ENCODE measurements at regions not wholly inside any gene's neighbourhood (a gene's known extent, or its start where the extent isn't known, plus 50 kb on each side); places are given as distances from the start of the nearest gene placed in this dataset.

DNA sequence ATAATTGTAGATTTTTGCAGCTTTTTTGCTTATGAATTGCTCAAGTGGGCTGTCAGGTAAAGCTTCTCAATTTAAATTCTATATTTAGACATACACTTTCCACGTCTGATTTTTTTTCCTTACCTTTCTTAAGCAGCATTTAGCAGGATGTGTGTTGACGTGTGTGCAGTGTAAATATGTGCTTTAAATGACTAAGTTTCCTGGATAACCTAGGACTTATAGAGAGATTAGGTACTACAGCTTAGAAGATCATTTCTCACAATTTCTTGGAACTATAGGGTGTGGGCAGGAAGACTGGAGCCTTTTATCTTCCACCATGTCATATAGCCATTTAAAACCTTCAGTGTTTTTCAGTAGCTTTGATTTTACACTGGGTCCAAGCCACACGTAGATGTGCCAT, 263.5 kb downstream of the NOVA1 start:
- no peak overlapping the region for H3K4me3 Mint-ChIP-seq (ENCODE audit: unreplicated experiment)

DNA sequence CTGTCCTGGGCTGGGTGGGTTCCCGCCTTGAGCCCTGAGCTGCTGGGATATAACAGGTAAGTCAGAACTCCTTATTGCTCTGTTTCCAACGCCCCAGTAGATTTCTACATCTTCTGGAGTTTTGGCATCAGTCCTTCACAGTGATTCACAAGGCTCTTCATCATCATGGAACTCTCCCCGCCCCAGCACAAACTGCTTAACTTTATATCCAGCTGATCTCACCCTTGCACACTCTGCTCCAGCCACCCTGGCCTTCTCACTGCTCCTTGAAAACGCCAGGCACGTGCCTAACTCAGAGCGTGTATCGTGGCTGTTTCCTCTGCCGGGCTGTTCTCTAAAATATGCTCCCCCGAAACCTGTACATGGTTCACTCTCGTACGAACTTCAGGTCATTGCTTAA, 264.9 kb downstream of the NOVA1 start:
- Mint-ChIP-seq H3K4me1 (ENCODE audit: unreplicated experiment) (peaks cover 9% of the 10 kb centered on the region), H3K4me3 (ENCODE audit: unreplicated experiment) (no peak overlapping the region), H3K27ac (ENCODE audit: unreplicated experiment) (no peak overlapping the region), H3K36me3 (ENCODE audit: low read depth, unreplicated experiment) (no peaks in the 10 kb centered on the region), H3K9me3 (ENCODE audit: unreplicated experiment) (no peaks in the 10 kb centered on the region), H3K27me3 (ENCODE audit: unreplicated experiment) (no peaks in the 10 kb centered on the region)
- TF ChIP-seq, protein P1, sequence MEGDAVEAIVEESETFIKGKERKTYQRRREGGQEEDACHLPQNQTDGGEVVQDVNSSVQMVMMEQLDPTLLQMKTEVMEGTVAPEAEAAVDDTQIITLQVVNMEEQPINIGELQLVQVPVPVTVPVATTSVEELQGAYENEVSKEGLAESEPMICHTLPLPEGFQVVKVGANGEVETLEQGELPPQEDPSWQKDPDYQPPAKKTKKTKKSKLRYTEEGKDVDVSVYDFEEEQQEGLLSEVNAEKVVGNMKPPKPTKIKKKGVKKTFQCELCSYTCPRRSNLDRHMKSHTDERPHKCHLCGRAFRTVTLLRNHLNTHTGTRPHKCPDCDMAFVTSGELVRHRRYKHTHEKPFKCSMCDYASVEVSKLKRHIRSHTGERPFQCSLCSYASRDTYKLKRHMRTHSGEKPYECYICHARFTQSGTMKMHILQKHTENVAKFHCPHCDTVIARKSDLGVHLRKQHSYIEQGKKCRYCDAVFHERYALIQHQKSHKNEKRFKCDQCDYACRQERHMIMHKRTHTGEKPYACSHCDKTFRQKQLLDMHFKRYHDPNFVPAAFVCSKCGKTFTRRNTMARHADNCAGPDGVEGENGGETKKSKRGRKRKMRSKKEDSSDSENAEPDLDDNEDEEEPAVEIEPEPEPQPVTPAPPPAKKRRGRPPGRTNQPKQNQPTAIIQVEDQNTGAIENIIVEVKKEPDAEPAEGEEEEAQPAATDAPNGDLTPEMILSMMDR (IDR thresholded peaks at IDR 0.05; ENCODE audit: unreplicated experiment), result no peak
- no peak for DNase-seq (ENCODE audit: low spot score)

More for the DNA sequence above, 263.5 kb downstream of the NOVA1 start:
- TF ChIP-seq, protein P1 (IDR thresholded peaks at IDR 0.05; ENCODE audit: unreplicated experiment), result no peak
- DNase-seq (ENCODE audit: low spot score), result no peak
- no peaks in the 10 kb centered on the region for H3K36me3 Mint-ChIP-seq (ENCODE audit: low read depth, unreplicated experiment)
- H3K9me3 Mint-ChIP-seq (ENCODE audit: unreplicated experiment), result no peaks in the 10 kb centered on the region
- no peaks in the 10 kb centered on the region for H3K27me3 Mint-ChIP-seq (ENCODE audit: unreplicated experiment)
- peaks cover 9% of the 10 kb centered on the region for H3K4me1 Mint-ChIP-seq (ENCODE audit: unreplicated experiment)
- no peak overlapping the region for H3K27ac Mint-ChIP-seq (ENCODE audit: unreplicated experiment)

DNA sequence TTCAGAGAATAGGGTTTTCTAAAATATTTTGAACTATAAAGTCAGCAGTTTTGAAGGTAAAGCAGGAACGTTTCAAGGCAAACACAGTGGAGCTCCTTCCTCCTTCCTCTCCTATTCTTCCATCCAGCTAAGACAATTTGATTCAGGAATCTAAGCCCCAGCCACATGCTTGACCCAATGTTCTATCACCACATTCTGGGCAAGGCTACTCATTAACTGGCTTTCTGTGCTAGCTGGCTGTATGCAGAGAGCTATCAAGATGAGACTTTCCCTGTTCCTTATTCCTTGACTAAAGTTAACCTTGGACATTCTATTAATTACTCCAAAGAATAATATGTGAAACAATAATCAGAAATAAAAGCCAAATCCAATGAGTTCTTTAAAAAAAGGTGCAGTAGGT, 266.9 kb downstream of the NOVA1 start:
- Mint-ChIP-seq H3K4me3 (ENCODE audit: unreplicated experiment) (no peak overlapping the region), H3K27ac (ENCODE audit: unreplicated experiment) (no peak overlapping the region), H3K9me3 (ENCODE audit: unreplicated experiment) (no peaks in the 10 kb centered on the region), H3K27me3 (ENCODE audit: unreplicated experiment) (no peaks in the 10 kb centered on the region), H3K36me3 (ENCODE audit: low read depth, unreplicated experiment) (no peaks in the 10 kb centered on the region), H3K4me1 (ENCODE audit: unreplicated experiment) (peaks cover 9% of the 10 kb centered on the region)
- TF ChIP-seq, protein P1 (IDR thresholded peaks at IDR 0.05; ENCODE audit: unreplicated experiment), result no peak
- DNase-seq (ENCODE audit: low spot score), result no peak

DNA sequence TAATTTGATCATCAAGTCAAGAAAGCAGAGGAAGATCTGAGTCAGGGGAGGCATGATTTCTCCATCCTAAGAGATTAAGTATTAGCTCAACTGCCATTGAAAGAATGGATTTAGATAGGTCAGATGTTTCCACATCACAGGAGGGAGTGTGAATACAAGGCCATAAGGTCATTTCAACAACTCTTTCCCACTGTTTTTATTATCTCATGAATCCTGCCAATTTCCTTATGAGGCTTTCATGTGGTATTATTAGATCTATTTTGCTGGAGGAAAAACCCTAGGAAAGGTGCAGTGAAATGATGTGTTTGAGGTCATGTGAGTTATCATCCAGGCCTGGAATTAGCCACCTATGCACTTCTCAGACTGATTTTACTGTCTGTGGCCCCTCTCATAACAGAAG, 269.0 kb downstream of the NOVA1 start:
- no peak for DNase-seq (ENCODE audit: low spot score)
- TF ChIP-seq, protein P1 (IDR thresholded peaks at IDR 0.05; ENCODE audit: unreplicated experiment), result no peak
- no peak overlapping the region for H3K27ac Mint-ChIP-seq (ENCODE audit: unreplicated experiment)
- no peaks in the 10 kb centered on the region for H3K9me3 Mint-ChIP-seq (ENCODE audit: unreplicated experiment)
- no peaks in the 10 kb centered on the region for H3K27me3 Mint-ChIP-seq (ENCODE audit: unreplicated experiment)
- no peaks in the 10 kb centered on the region for H3K36me3 Mint-ChIP-seq (ENCODE audit: low read depth, unreplicated experiment)
- no peak overlapping the region for H3K4me3 Mint-ChIP-seq (ENCODE audit: unreplicated experiment)
- peaks cover 9% of the 10 kb centered on the region for H3K4me1 Mint-ChIP-seq (ENCODE audit: unreplicated experiment)

DNA sequence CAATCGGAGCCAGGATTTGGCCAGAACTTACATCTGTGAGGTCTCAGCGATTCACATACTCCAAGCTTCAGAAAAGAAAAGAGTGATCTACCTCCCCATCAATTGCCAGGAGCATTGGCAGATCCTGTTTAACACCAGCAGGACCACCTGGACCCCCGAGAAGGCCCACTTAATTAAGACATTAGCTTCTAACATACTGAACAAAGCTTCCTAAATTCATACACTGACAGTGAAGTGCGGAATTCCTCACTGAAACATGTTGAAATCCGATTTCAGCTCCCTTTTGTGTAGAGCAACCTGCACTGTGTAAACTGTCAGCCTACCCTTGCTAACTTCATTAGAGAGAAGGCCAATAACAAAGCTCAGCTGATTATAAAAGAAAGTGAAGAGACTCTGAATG, 274.0 kb downstream of the NOVA1 start:
- TF ChIP-seq, protein P1 (IDR thresholded peaks at IDR 0.05; ENCODE audit: unreplicated experiment), result no peak
- no peaks in the 10 kb centered on the region for H3K36me3 Mint-ChIP-seq (ENCODE audit: low read depth, unreplicated experiment)
- no peak for DNase-seq (ENCODE audit: low spot score)
- no peak overlapping the region for H3K4me3 Mint-ChIP-seq (ENCODE audit: unreplicated experiment)
- H3K4me1 Mint-ChIP-seq (ENCODE audit: unreplicated experiment), result no peaks in the 10 kb centered on the region
- H3K9me3 Mint-ChIP-seq (ENCODE audit: unreplicated experiment), result no peaks in the 10 kb centered on the region
- H3K27me3 Mint-ChIP-seq (ENCODE audit: unreplicated experiment), result no peaks in the 10 kb centered on the region
- no peak overlapping the region for H3K27ac Mint-ChIP-seq (ENCODE audit: unreplicated experiment)

Measured in endothelial cell (in vitro differentiated cells).